SK-N-MC (cell line): ENCODE measurements at regions not wholly inside any gene's neighbourhood (a gene's known extent, or its start where the extent isn't known, plus 50 kb on each side); places are given as distances from the start of the nearest gene placed in this dataset.

ENCODE experiments used
- DNase-seq: peaks from one replicate; pipeline ENCODE4 v3.0.0-alpha.2; 2011; ENCODE audit warnings: low read depth, low spot score
- H3K27ac ChIP-seq: fragments of 200-600 bp; sonication (generic); 2 replicates; pipeline ENCODE4 v1.5.1; 2016; ENCODE audit warnings: mixed run types
- H3K36me3 ChIP-seq: fragments of 200-600 bp; sonication (generic); 2 replicates; pipeline ENCODE4 v1.6.1; 2017; ENCODE audit warnings: antibody characterized with exemption, low read length, mixed read lengths; ENCODE audit not compliant: insufficient read depth
- H3K4me3 ChIP-seq: fragments of 200-600 bp; sonication (generic); 2 replicates; pipeline ENCODE4 v1.5.1; 2016
- H3K9ac ChIP-seq: fragments of 200-600 bp; sonication (generic); 2 replicates; pipeline ENCODE4 v1.8.0; 2017; ENCODE audit warnings: mixed run types, mixed read lengths; ENCODE audit not compliant: insufficient read length
- H3K9me3 ChIP-seq: fragments of 200-600 bp; sonication (generic); 2 replicates; pipeline ENCODE4 v1.6.1; 2017; ENCODE audit warnings: low read depth, mild to moderate bottlenecking, antibody characterized with exemption, low read length, moderate library complexity, mixed read lengths
- EZH2 ChIP-seq: fragments of 200-600 bp; sonication (generic); IDR thresholded peaks from one replicate; pipeline ENCODE4 v1.6.1; 2017; ENCODE audit warnings: antibody characterized with exemption
- FOXP2 ChIP-seq: optimal IDR thresholded peaks from 2 replicates; pipeline ENCODE3; 2011; ENCODE audit warnings: mild to moderate bottlenecking, moderate library complexity; ENCODE audit not compliant: insufficient read depth; ENCODE audit errors: extremely low read length, control extremely low read depth
- POLR2AphosphoS5 ChIP-seq: IDR thresholded peaks from 2 replicates; pipeline ENCODE4 v1.6.1; 2012; ENCODE audit warnings: mild to moderate bottlenecking, low read depth, low read length, borderline replicate concordance

DNA sequence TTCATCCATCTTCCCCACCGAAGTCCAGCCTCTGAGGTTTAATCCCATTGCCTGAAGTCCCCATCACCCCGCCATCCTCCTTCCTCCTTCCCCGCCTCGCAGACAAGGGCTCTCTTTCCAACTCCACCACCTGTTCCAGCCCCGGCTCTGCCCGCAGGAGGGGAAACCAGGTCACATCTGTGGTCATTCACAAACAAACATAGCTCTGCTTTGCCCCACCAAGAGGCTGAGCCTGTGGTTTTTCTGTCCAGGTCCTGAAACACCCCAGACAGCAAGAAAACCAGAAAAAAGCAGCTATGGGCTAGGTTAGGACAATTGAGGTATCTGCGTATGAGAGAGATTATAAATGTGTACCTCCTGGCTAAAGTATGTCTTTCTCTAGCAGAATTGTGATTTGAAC is 144.7 kb downstream of the GLI2 start:
- no peak for DNase-seq
- Histone ChIP-seq H3K9ac (no peak overlapping the region), H3K36me3 (no peaks in the 10 kb centered on the region), H3K4me3 (no peak overlapping the region), H3K9me3 (no peaks in the 10 kb centered on the region), H3K27ac (no peak overlapping the region)
- TF ChIP-seq POLR2AphosphoS5 (no peak), FOXP2 (no peak), EZH2 (no peak)

DNA sequence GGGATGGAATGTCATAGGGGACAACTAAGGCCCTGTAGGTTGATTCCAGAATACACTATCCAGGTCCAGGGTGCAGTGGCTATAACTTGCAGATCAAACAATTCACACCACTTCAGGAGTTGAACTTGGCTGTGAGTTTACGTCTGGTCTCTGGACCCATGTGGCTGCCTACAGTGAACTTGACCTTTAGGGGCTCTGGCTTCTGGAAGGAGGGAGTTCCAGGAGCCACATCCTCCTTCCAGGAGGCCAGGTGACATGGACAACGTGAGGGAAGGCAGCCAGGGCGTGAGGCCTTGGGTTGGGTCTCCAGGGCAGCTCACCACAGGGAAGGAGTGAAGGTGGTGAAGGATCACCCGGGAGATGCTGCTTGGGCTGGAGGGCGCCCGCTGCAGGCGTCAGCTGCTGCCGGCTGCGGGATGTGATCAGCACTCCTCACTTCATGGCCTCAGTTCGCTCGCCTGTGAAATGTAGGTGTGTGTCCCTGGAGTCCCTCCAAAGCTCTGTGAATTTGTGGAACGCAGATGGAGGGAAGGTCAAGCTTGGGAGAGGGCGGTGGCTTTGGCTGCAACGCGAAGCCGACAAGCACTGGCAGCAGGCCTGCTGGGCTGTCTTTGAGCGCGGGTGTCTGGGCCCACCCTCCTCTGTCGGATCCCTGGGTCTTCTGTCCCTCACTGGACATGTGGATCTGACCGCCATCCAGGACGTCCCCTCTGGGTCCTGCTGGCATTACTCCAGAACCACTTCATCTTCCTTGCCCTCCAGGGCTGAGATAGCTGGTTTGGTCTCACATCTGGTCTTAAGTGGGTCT is 146.5 kb downstream of the GLI2 start:
- Histone ChIP-seq H3K36me3 (no peaks in the 10 kb centered on the region), H3K9me3 (no peaks in the 10 kb centered on the region), H3K27ac (no peak overlapping the region), H3K9ac (no peak overlapping the region), H3K4me3 (no peak overlapping the region)
- DNase-seq = no peak
- no peak for TF ChIP-seq POLR2AphosphoS5
- no peak for TF ChIP-seq EZH2
- TF ChIP-seq FOXP2 = no peak

DNA sequence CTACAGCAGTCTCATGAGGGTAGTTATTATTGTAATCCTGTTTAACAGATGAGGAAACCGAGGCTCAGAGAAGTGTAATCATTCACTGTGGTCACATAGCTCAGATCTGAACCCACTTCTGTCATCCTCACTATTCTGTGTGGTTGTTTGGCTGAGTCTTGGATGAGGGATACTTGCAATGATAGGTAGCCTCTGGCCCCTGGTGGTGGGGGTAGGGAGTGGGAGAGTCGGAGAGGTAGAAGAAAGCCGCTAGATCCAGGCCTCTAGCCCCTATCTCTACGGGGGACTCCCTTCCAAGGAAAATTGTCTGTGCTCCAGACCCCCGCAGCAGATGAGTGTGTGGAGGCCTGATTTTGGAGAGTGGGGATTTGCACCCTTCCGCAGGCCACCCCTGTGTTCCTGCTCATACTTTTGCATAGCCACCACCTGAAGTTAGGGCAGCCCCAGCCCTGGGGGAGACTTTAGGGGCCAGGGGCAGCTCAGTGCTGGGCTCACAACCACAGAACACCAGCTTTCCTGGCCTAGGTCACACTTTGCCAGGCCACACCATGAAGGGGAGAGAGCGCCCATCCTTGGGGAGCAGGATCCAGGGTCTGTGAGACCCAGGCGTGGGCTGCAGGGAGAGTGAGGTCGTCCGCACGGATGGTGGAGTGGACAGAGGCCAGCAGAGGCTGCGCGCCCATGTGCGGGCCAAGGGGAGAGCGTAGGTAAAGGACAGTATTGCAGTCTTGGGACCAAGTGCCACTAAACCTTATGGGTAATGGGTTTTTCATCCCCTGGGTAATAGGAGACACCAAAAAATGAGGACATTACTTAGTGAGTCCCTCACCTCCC is 148.2 kb downstream of the GLI2 start:
- no peak overlapping the region for H3K4me3 ChIP-seq
- no peak overlapping the region for H3K9ac ChIP-seq
- H3K36me3 ChIP-seq = no peaks in the 10 kb centered on the region
- H3K27ac ChIP-seq = no peak overlapping the region
- DNase-seq = no peak
- no peaks in the 10 kb centered on the region for H3K9me3 ChIP-seq
- TF ChIP-seq FOXP2 (no peak), POLR2AphosphoS5 (no peak), EZH2 (no peak)

DNA sequence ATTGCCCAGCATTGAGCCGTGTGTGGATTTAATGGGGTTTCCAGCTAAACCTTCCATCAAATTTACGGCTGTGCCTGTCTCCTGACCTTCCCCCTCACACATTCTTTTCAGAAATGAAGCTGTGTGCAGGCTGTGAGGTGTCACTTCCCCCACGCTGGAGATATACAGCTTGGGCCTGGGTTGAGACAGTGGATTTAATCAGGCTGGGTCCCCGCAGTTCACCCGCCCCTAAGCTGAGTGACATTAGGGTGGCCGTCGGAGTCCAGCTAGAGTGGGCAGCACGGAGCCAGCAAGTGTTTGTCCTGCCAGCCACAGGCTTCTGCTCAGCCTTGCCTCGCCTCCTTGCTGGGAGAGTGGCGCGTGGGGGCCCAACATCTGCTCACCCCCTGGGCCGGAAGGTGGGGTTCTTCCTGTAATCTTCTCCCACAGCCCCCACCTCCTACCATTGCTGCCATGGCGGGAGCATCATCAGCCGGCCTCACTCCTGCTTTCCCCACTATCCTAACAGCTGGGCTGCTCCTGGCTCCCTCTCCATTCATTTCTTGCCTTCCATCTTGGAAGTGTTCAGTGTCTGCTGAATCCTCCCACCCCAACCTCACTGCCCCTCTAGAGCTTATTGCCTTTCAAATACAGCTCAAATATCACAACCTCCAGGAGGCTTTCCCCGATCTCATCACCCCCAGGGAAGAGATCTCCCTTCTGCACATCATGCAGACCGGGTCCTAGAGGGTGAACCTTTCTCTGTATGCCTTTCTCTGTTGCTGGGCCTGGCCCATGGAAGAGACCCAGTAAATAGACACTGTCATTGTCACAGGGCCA is 149.0 kb downstream of the GLI2 start:
- Histone ChIP-seq H3K4me3 (no peak overlapping the region), H3K27ac (no peak overlapping the region), H3K9me3 (no peaks in the 10 kb centered on the region), H3K36me3 (no peaks in the 10 kb centered on the region), H3K9ac (no peak overlapping the region)
- no peak for DNase-seq
- TF ChIP-seq POLR2AphosphoS5 (no peak), EZH2 (no peak), FOXP2 (no peak)

DNA sequence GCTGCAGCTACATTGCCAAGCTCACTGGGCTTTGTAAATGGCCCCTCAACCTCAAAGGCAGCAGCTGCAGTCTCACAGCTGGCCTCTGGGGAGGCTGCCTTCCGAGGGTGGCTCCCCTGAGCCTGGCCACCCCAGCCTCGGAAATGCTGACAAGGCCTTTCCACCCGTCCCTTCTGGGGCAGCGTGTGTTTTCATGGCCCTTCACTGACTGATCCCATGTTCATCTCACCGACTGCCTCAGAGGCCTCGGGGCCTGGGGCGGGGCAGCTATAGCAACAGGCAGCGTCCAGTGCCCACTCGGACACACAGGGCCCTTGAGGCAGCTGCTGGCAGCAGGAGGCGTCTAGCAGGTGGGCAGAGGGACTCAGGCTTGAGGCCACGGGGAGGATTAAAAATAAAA is 149.7 kb downstream of the GLI2 start:
- TF ChIP-seq FOXP2 (no peak), EZH2 (no peak), POLR2AphosphoS5 (no peak)
- DNase-seq = no peak
- H3K27ac ChIP-seq = no peak overlapping the region

DNA sequence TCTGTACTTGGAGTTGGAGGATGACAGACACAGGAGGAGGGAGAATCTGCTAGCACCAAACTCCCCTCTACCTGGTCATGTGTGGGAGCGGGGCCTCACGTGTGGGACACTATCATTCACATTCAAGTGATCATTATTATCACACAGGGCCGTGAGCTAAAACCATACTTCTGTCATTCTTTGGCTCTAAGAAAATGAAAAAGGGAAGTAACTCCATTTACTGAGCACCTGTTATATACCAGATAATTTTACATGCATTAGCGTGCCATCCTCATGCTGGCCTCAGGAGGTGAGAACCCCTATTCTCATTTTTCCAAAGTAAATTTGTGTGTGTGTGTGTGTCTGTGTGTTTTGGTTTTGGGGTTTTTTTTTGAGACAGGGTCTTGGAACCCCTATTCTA is 150.1 kb downstream of the GLI2 start:
- Histone ChIP-seq H3K9me3 (no peaks in the 10 kb centered on the region), H3K36me3 (no peaks in the 10 kb centered on the region), H3K4me3 (no peak overlapping the region), H3K9ac (no peak overlapping the region), H3K27ac (no peak overlapping the region)
- TF ChIP-seq EZH2 = no peak
- TF ChIP-seq POLR2AphosphoS5 = no peak
- no peak for TF ChIP-seq FOXP2
- no peak for DNase-seq

More for the DNA sequence above, 149.7 kb downstream of the GLI2 start:
- no peak overlapping the region for H3K4me3 ChIP-seq
- no peaks in the 10 kb centered on the region for H3K9me3 ChIP-seq
- no peaks in the 10 kb centered on the region for H3K36me3 ChIP-seq
- H3K9ac ChIP-seq = no peak overlapping the region

DNA sequence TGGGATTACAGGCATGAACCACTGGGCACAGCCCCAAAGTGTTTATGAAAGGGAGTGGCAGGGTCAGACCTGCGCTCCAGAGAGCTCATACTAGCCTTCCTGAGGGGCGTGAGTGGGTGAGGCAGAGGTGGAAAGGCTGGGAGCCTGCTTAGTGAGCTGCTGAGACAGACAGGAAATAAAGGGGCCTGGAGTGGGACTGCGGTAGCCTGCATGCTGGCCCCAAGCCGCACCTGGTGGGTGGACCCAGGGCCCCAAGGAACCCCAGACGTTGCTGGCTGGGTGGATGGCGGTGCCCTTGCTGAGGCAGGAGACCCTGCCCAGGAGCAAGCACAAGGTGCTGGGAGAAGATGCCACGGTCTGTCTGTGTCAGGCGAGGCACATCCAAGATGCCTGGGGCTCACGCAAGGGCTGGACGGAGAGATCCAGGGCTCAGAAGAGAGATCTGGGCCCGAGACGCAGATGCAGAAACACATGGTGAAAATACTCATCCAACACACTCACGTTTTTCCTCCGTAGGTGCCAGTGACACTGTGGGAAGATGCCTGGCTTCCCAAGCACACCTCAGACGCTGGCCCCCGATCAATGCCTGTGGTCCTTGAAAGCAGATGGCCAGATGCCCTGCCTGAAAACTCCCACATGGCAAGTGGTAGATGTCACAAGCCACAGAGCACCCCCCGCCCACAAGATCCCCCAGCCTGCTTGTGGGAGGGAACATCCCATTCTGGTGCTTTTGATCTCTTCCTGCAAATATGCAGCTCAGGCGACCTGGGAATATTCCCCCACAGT is 151.1 kb downstream of the GLI2 start:
- TF ChIP-seq POLR2AphosphoS5 (no peak), FOXP2 (no peak), EZH2 (no peak)
- Histone ChIP-seq H3K36me3 (no peaks in the 10 kb centered on the region), H3K9me3 (no peaks in the 10 kb centered on the region), H3K9ac (no peak overlapping the region), H3K27ac (no peak overlapping the region), H3K4me3 (no peak overlapping the region)
- no peak for DNase-seq
